BE2C (cell line): ENCODE measurements at regions not wholly inside any gene's neighbourhood (a gene's known extent, or its start where the extent isn't known, plus 50 kb on each side); places are given as distances from the start of the nearest gene placed in this dataset.

Experiments used
- DNase-seq: peaks from one replicate; pipeline ENCODE4 v3.0.0-alpha.2; 2020
- H3K27me3 ChIP-seq: fragments of 250-450 bp; sonication (Bioruptor Pico); 2 replicates; pipeline ENCODE4 v1.5.1; 2020; ENCODE audit warnings: mild to moderate bottlenecking
- H3K36me3 ChIP-seq: fragments of 250-450 bp; sonication (Bioruptor Pico); 2 replicates; pipeline ENCODE4 v1.5.1; 2020; ENCODE audit warnings: mild to moderate bottlenecking
- H3K4me1 ChIP-seq: fragments of 250-450 bp; sonication (Bioruptor Pico); 2 replicates; pipeline ENCODE4 v1.5.1; 2020
- H3K4me3 ChIP-seq: 2 replicates; pipeline ENCODE4 v1.5.1; 2011; ENCODE audit warnings: low read depth, low read length
- H3K9me3 ChIP-seq: fragments of 250-450 bp; sonication (Bioruptor Pico); 2 replicates; pipeline ENCODE4 v1.5.1; 2020
- TF ChIP-seq, protein P1 (sequence below): IDR thresholded peaks from 2 replicates; pipeline ENCODE4 v1.5.1; 2012; ENCODE audit warnings: mild to moderate bottlenecking, low read depth, low read length

DNA sequence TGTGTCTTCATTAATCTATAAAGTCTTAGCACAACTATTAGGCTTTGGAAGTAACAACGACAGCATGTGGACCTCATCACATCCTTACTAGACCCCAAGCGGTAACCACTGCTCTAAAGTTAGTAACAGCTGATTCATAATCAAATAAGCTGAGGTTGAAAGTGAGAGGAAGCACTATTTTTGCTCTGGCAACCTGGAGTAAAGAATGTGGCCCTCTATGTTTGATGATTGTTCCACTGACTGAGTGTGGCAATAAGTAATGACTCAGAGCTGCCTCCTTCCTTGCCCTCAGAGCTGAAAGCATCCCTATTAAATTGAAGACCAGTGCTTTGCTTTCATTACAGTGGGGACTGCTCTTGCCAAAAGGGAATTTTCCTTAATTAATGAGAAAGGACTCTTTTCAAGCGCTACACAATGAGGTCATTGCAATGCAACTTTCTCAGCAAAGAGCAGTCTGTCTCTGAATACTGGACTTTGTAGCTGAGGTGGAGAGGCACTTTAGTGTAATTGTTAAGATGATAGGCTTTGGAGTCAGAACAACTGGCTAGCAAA lies 906.1 kb upstream of the RAG2 start:
- Histone ChIP-seq H3K27me3 (no peaks in the 10 kb centered on the region), H3K4me1 (no peaks in the 10 kb centered on the region), H3K4me3 (no peak overlapping the region), H3K36me3 (no peaks in the 10 kb centered on the region), H3K9me3 (no peaks in the 10 kb centered on the region)
- TF ChIP-seq, protein P1, sequence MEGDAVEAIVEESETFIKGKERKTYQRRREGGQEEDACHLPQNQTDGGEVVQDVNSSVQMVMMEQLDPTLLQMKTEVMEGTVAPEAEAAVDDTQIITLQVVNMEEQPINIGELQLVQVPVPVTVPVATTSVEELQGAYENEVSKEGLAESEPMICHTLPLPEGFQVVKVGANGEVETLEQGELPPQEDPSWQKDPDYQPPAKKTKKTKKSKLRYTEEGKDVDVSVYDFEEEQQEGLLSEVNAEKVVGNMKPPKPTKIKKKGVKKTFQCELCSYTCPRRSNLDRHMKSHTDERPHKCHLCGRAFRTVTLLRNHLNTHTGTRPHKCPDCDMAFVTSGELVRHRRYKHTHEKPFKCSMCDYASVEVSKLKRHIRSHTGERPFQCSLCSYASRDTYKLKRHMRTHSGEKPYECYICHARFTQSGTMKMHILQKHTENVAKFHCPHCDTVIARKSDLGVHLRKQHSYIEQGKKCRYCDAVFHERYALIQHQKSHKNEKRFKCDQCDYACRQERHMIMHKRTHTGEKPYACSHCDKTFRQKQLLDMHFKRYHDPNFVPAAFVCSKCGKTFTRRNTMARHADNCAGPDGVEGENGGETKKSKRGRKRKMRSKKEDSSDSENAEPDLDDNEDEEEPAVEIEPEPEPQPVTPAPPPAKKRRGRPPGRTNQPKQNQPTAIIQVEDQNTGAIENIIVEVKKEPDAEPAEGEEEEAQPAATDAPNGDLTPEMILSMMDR = no peak
- DNase-seq = no peak

DNA sequence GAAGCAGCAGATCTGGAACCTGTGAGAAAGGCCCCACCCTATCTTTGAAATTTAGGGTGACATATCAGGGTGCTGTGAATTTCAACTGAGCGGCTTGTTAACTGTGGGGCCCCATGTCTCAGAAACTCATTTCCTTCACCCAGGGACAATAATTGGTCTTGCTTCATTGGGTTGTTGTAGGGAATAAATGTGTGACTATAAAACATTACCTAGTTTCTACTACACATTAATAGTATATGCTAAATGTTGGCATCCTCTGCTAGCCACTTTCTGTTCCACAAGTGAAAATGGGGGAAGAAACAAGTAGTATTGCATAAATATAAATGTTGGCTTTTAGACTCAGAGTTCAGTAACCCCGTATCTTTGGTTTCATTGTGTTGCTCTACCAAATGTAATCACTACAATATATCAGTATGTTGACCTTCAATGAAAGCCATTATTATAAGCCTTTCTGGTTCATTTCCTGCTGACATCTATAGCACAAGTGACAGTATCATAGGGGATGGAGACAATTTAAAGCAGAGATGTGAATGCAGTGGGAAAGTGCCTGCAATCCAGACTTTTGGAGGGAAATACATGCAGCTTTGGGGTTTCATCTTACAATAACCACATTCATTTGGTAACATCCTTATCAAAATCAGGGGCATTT lies 905.5 kb upstream of the RAG2 start:
- TF ChIP-seq, protein P1 = no peak
- Histone ChIP-seq H3K27me3 (no peaks in the 10 kb centered on the region), H3K36me3 (no peaks in the 10 kb centered on the region), H3K9me3 (no peaks in the 10 kb centered on the region), H3K4me3 (no peak overlapping the region), H3K4me1 (no peaks in the 10 kb centered on the region)
- DNase-seq = no peak

DNA sequence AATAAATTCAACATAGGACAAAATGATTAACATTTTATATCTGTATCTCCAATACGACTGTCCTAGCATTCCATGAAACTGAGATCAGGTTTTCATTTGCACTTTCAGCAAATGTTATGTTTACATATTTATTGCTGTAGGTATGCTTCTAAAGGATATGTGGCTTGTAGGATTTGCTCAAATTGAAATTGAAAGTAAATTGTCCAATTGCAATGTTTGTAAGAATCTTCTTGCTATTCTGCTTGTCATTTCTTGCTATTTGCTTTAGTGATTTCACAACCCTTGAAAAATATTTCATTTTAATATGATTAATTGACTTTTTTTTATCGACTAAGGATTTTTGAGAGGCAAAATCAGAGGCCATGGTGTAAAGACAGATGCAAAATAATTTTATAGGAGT lies 904.2 kb upstream of the RAG2 start:
- Histone ChIP-seq H3K27me3 (no peaks in the 10 kb centered on the region), H3K4me3 (no peak overlapping the region), H3K9me3 (no peaks in the 10 kb centered on the region), H3K36me3 (no peaks in the 10 kb centered on the region), H3K4me1 (no peaks in the 10 kb centered on the region)
- TF ChIP-seq, protein P1 = no peak
- DNase-seq = no peak

DNA sequence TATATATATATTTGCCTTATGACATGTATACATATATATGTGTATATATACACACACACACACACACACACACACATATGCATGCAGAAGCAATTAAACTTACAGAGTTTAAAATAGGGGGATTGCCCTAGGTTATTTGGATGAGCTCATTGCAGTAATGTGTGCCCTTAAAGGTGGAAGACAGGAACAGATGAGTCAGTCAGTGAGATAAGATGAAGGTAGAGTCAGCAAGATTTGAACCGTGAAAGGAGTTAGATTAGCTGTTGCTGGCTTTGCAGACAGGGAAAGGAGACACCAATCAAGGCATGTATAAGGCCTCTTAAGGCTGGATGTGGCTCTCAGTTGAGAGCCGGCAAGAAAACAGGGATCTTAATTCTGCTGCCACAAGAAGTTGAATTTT lies 902.4 kb upstream of the RAG2 start:
- no peak for DNase-seq
- Histone ChIP-seq H3K4me3 (no peak overlapping the region), H3K27me3 (no peaks in the 10 kb centered on the region), H3K36me3 (no peaks in the 10 kb centered on the region), H3K9me3 (no peaks in the 10 kb centered on the region), H3K4me1 (no peaks in the 10 kb centered on the region)
- TF ChIP-seq, protein P1 = no peak

DNA sequence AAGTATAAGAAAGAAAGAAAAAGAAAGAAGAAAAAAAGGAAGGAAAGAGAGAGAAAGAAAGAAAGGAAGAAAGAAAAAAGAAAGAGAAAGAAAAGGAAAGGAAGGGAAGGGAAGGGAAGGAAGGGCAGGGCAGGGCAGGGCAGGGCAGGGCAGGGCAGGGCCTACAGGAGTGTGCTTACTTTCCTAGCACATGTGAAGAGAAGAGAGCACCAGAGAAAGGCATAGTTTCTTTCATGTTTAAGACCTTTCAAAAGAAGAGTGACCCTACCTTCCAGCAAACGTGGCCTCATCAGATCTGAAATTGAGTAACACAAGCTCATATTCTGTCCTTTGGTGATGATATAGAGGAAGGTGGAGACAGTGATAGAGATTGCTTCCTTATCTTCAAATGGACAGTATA lies 899.3 kb upstream of the RAG2 start:
- DNase-seq = no peak
- TF ChIP-seq, protein P1 = no peak
- H3K9me3 ChIP-seq = no peaks in the 10 kb centered on the region
- no peak overlapping the region for H3K4me3 ChIP-seq
- no peaks in the 10 kb centered on the region for H3K4me1 ChIP-seq
- H3K27me3 ChIP-seq = no peaks in the 10 kb centered on the region
- no peaks in the 10 kb centered on the region for H3K36me3 ChIP-seq

DNA sequence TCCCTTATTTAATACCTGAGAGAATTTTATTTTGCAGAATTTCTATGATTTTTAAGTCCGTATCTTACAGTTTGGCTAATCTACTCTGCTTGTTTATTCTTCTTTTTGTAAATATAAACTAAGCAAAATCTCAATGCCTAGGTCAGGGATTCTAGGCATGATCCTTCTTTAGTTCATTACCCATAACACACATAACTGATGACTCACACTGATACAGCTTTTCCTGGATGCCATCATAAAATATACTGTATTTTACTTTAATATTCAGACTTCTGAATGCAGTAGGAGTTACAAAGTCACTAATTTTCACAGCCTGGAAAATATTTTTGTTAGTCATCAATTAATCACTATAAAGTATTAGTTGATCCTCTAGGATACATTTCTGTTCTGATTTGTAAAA lies 898.2 kb upstream of the RAG2 start:
- Histone ChIP-seq H3K4me3 (no peak overlapping the region), H3K27me3 (no peaks in the 10 kb centered on the region), H3K9me3 (no peaks in the 10 kb centered on the region), H3K36me3 (no peaks in the 10 kb centered on the region), H3K4me1 (no peaks in the 10 kb centered on the region)
- no peak for DNase-seq
- TF ChIP-seq, protein P1 = no peak
